Coronary artery (tissue), 2 donors: ENCODE measurements at regions not wholly inside any gene's neighbourhood (a gene's known extent, or its start where the extent isn't known, plus 50 kb on each side); places are given as distances from the start of the nearest gene placed in this dataset.
A peak's percentile ranks its signal among the peaks of the same experiment; 100 is the strongest.
"Not testable (repeated sequence)": the region's sequence is repeated elsewhere in the genome, so short reads cannot be mapped to it uniquely, and the experiment has no call there.

Source experiments
- DNase-seq: peaks from one replicate; pipeline ENCODE4 v3.0.0-alpha.2; 2017; ENCODE audit warnings: low spot score
- H3K27ac ChIP-seq, 2 donors: fragments of 200-600 bp; sonication (generic); one replicate each; pipeline ENCODE4 v1.5.1; 2016 to 2019
- H3K4me3 ChIP-seq: fragments of 200-600 bp; sonication (generic); 2 replicates; pipeline ENCODE4 v1.5.1; 2016; ENCODE audit warnings: mild to moderate bottlenecking, moderate library complexity
- TF ChIP-seq, protein P1 (sequence below): fragments of 200-600 bp; sonication (generic); IDR thresholded peaks from one replicate; pipeline ENCODE4 v1.5.1; 2019; ENCODE audit warnings: antibody characterized with exemption

DNA sequence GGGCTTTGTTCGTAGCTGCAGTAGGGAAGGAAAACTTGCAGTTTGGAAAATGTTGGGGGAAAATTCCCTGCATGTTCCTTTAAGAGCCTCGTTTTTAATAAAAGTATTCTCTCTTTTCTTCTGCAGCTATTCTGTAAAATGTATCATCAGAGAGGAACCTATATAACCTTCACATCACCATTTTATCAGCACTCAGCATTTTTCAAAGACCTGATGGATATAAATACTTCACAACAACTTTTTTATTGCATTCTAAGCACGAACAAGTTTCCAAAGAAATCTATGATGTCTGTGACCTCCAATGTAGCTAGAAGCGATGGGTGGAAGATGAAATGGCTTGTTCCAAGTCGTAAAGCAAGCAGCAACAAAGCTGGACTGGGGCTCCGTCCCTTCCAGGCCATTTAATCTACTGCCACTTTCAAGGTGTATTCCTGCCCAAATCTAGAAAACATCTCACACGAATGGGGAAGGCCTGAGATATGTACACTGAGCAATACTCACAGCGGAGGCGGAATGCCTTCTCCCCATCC, 84.0 kb downstream of the NSUN2 start:
- DNase-seq, result no peak
- TF ChIP-seq, protein P1, sequence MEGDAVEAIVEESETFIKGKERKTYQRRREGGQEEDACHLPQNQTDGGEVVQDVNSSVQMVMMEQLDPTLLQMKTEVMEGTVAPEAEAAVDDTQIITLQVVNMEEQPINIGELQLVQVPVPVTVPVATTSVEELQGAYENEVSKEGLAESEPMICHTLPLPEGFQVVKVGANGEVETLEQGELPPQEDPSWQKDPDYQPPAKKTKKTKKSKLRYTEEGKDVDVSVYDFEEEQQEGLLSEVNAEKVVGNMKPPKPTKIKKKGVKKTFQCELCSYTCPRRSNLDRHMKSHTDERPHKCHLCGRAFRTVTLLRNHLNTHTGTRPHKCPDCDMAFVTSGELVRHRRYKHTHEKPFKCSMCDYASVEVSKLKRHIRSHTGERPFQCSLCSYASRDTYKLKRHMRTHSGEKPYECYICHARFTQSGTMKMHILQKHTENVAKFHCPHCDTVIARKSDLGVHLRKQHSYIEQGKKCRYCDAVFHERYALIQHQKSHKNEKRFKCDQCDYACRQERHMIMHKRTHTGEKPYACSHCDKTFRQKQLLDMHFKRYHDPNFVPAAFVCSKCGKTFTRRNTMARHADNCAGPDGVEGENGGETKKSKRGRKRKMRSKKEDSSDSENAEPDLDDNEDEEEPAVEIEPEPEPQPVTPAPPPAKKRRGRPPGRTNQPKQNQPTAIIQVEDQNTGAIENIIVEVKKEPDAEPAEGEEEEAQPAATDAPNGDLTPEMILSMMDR, result no peak
- no peak overlapping the region for H3K4me3 ChIP-seq
- no peak overlapping the region for H3K27ac ChIP-seq

DNA sequence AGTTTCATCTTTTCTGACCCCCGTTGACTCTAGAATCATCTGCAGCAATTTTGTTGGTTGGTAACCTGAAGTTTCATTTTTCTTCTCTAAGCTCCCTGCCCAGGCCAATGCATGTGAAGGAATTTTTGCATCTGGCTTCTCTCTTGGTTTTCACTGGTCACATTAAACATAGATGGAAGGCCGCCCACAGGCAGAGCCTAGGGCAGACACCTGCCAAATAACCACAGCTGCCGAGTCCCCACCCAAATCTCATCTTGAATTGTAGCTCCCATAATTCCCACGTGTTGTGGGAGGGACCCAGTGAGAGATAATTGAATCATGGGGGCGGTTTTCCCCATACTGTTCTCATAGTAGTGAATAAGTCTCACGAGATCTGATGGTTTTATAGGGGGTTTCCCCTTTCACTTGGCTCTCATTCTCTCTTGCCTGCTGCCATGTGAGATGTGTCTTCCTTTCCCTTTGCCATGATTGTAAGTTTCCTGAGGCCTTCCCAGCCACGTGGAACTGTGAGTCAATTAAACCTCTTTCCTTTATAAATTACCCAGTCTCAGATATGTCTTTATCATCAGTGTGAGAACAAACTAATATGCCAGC, 84.8 kb downstream of the NSUN2 start:
- DNase-seq, H3K27ac ChIP-seq, H3K4me3 ChIP-seq: not testable (repeated sequence)

DNA sequence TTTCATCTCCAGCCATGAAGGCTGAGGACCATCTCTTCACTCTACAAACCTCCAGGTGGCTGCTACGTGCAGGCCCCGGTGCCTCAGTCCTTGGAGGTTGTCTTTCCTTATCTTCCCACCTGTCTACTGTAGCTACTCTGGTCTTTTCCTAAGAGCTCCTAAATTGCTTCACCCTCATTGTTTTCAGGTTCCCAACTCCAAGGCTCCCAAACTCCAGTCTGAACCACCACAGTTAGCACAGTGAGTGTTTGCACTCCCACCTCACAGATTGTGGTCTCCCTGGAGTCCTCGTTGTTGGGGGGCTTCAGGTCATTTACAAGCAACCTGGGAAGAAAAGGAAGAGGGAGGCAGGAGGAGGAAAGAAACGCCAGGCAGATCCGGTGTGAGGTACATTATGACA, 85.3 kb downstream of the NSUN2 start:
- no peak for DNase-seq

GRCh38 chr5:6545770-6546690, 86.8 kb downstream of the NSUN2 start:
- TF ChIP-seq, protein P1, result no peak
- H3K4me3 ChIP-seq, result no peak overlapping the region

More for the DNA sequence above, 85.3 kb downstream of the NSUN2 start:
- no peak overlapping the region for H3K27ac ChIP-seq
- no peak overlapping the region for H3K4me3 ChIP-seq
- TF ChIP-seq, protein P1, result no peak

GRCh38 chr5:6545036-6545693, 87.7 kb downstream of the NSUN2 start:
- no peak overlapping the region for H3K27ac ChIP-seq
- DNase-seq, result peak; percentile 58
- no peak overlapping the region for H3K4me3 ChIP-seq
- TF ChIP-seq, protein P1, result no peak

More at GRCh38 chr5:6545770-6546690, 86.8 kb downstream of the NSUN2 start:
- peak; percentile 35 for DNase-seq
- H3K27ac ChIP-seq, result no peak overlapping the region

GRCh38 chr5:6544561-6544935, 88.3 kb downstream of the NSUN2 start:
- peak; percentile 58 for DNase-seq
- TF ChIP-seq, protein P1, result no peak
- H3K4me3 ChIP-seq, result no peak overlapping the region
- H3K27ac ChIP-seq, result no peak overlapping the region
